Posterior cingulate gyrus (tissue), 11 donors: ENCODE measurements at regions not wholly inside any gene's neighbourhood (a gene's known extent, or its start where the extent isn't known, plus 50 kb on each side); places are given as distances from the start of the nearest gene placed in this dataset.
"Not testable (repeated sequence)": the region's sequence is repeated elsewhere in the genome, so short reads cannot be mapped to it uniquely, and the experiment has no call there.

Source experiments
- DNase-seq, 10 donors: peaks; one replicate each; pipeline versions ENCODE4 v3.0.0 to v3.0.0-alpha.2; 2020 to 2021; ENCODE audit warnings: mixed read lengths in 3 of 10
- intact Hi-C: fragments of 100-400 bp; cut with DNase I; formaldehyde crosslinking; loops from one replicate; pipeline ENCODE4 v1.15.1; 2023

DNA sequence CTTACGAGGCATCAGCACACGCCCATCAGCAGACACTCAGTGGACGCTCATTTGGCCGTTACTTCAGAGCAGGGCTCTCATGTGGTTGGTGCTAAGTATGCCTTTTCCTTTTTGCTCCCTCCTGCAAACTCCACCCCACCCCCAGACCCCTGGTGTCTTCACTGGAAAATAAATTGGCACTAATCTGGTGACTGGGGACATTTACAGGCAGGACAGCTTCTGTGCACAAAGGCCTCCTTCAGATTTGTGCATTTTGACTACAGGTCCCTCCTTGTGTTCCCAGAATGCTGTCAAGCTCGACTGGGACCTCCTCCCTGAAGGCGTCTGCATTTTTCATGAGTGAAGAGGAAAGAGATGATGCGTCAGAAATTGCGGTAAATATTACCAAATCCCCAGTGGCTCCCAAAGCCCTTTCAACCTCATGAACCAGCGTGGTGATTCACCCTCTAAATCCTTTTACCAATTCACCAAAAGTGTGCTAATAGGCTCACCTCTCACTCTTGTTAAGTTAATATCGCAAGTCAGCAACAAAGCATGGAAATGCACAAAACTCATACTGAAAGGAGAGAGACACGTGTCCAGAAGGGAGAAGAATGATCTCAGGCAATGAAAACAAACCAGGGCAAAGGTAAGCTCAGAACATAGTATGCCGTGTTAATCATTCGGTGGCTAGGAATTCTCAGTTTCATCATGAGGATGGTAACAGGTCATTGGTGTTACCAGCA, 119.0 kb downstream of the NKX6-1 start:
- intact Hi-C loops, result no loop called here
- DNase-seq, result no peak

DNA sequence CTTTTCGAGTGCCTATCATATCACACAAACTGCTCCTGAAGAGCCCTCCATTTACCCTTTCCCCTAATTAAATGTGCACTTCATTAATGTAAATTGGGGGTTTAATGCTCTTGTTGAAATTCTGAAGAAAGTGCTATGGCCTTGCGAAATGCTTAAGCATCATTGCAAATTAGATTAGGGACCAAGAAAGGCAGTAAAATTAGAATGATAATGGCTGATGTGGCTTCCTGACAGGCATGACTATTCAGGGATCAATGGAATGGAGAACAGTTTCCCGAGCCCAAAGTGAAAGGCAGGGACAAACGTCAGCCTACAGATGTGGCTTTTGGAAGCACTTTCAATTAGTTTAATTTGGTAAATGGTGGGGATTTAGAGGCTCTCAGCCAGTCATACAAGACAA, 120.1 kb downstream of the NKX6-1 start:
- intact Hi-C loops, result no loop called here
- no peak for DNase-seq

DNA sequence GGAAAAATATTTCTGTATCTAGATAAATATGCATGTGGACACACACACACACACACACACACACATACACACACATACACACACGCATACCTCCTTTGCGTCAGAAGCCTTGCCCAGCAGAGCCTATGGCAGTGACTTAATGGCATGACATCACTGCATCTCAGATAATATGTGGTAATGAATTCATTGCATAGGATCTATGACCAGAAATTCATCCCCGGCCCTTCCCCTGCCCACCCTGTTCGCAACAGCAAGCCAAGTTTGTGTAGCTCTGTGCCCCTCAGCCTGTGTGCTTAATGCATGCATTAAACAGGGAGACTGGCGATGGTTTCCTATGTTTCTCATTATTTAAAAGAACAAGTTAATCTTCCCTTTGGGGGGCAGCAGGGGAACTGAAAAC, 120.7 kb downstream of the NKX6-1 start:
- DNase-seq, result no peak
- intact Hi-C loops, result no loop called here

DNA sequence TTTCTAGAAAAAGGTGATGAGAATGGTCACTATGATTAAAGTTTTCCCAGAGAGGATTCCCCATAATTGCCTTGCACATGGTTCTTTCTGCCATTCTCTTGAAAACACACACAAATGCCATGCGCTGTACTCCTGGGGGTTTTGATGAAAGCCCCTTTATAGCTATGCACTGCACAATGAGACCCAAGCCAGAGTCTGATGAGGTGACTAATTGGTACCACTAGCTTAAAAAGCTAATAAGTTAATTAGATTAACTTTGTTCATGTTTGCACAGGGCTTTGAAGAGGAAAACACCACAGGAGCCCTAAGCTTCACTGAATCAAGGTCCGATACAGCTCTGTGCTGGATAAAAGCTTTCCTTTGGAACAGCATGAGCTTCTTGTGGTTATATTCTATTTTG, 132.2 kb downstream of the NKX6-1 start:
- intact Hi-C loops, result no loop called here
- DNase-seq, result no peak

DNA sequence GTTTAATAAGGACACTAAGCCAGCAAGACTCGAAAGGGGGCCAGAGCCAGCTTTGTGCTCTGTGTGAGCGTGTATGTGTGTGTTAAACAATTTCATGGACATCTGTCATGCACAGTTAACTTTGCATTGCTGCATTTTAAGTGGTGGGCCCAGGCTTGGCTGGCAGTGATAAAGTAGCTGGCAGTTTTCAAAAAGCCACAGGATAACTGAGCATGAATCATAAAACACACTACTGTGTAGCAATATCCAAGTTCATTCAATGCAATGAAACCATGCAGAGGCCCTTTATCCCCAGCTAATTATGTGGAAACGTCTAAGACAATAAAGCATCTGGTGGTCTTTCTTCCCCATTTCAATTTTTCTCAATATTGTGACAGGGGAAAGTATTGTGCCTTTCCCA, 132.9 kb downstream of the NKX6-1 start:
- no peak for DNase-seq
- intact Hi-C loops, result no loop called here

DNA sequence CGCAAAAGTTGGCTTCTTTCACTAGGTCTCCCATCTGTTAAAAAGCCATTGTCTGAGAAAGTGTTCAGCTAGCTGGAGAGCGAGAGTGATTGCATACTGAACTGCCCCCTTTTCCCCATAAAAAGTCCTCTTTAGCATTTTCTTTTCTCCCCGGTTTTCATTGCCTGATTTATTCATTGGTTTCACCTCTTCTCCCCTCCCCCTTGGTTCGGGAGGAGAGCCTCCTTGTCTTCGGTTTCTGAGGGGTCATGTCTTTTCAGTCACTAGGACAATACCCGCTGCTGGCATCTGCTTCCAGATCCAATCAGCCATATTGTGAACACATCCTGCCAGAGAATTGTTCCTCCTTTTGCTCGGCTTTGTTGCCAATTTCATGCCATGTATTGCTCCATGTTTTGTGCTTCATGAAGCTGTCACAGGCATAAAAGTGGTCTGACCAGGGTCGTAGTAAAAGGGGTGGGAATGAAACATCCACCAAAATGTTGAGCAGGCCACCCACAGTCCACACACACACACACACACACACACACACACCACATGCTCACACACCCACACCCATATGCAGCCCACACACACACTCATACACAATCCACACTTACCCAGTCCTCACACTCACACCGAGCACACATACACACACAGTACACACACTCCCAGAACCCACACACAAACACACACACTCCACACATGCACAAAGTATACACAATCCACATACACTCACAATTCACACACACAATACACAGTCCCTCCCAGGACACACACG, 136.0 kb downstream of the NKX6-1 start:
- no peak for DNase-seq
- intact Hi-C loops, result no loop called here

DNA sequence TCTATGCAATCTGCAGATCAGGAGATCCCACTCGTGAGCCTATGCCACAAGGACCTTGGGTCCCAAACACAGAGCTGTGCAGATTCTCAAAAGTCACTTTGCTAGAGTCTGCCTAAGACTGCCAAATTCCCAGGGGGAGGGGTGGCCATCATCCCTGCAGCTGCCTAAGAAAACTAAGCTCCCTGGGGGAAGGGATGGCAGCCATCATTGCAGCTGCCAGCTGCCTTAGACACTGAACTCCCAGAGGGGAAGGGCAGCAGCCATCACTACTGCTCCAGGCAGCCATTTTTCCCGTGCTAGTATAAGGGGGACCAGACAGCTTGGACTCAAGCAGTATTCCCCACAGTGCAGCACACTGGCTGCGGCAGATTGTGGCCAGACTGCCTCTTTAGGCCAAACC, 156.9 kb downstream of the NKX6-1 start:
- no peak for DNase-seq
- intact Hi-C loops, result no loop called here

DNA sequence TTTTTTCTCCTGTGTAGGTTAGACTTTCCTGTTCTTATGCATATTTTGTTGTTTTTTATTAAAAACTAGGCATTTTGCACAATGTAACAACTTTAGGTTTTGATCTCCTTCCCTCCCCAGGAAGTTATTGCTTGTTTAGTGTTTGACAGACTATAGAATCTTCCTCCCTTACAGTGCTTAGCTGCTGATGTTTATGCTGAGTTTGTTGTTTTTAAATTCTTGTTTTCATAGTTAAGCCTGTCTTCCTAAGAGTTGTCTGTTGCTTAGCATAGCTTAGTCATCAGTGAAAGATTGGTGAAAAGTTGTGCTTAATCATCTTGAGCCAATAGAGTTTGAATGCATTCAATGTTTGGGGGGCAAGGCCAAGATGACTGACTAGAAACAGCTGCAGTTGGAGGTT, 157.5 kb downstream of the NKX6-1 start:
- intact Hi-C loops, result no loop called here
- DNase-seq, result no peak

DNA sequence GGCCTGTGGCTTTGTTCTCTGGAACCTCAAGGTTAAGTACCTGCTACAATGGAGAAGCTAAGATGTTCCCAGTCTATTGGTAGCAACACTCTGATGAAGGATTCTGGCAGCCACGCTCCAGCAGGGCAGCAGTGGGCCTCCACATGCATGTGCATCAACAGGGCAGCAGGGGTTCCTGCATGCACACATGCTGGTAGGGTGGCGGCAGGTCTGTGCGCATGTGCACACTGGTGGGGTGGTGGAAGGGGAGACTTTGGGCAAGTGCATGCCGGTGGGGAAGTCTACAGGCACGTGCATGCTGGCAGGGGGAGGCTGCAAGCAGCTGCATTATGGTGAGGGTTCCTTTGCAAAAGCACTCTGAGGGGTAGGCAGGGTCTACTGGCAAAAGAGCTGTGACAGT, 160.7 kb downstream of the NKX6-1 start:
- intact Hi-C loops, result no loop called here
- peak in 1 of 10 donors; percentile 54 for DNase-seq

DNA sequence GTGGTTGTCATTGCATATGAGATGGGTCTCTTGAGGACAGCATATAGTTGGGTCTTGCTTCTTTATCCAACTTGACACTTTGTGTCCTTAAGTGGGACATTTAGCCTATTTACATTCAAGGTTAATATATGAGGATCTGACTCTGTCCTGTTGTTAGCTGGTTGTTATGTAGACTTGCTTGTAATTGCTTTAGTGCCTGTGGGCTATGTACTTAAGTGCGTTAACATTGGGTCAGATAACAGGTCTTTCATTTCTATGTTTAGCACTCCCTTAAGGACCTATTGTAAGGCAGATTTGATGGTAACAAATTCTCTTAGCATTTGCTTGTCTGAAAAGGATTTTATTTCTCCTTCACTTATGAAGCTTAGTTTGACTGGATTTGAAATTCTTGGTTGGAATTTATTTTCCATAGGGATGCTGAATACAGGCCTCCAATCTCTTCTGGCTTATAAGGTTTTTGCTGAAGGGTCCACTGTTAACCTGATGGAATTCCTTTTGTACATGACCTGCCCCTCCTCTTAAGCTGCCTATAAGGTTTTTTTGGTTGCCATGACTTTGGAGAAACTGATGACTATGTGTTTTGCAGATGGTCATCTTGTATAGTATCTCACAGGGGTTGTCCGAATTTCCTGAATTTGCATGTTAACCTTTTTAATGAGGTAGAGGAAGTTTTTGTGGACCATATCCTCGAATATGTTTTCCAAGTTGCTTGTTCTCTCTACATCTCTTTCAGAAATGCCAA, 162.0 kb downstream of the NKX6-1 start:
- intact Hi-C loops, result no loop called here
- DNase-seq, result no peak

DNA sequence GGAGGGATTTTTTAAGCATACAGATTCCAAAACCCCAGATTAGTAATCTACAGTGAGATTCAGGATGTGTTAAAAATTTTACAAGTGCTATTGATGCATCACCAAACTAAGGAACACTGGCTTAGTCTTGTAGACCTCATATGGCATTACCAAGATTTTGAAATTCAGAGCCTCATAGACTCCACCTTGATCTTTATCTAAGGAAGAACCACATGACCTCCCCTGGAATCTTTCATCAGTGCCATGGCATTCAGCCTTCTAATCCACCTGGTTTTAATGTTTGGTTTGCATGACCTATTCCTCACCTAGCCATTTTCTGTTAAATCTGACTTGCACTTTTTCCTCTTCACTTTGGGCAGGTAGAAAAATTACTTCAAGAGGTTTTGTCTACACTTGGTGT, 171.6 kb downstream of the NKX6-1 start:
- intact Hi-C loops, result no loop called here
- DNase-seq, result no peak

DNA sequence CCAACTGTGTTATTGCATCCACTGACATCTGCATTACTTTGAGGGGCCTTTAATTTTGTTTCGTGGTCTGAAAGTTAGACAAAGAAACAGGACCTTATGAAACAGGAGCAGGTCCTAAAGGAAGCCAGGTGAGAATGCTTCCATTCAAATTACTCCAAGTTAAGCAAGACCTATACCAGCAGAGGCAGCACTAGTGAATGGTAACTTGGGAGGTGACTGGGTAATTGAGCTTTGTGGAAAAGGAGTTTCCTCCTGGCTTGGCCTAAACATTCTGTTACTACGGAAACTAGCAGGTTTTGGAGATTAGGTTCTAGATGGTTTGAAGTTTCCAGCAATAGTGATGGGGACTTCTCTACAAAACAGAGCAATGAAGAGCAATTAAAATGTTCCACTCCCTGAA, 173.5 kb downstream of the NKX6-1 start:
- intact Hi-C loops, result no loop called here
- DNase-seq, result no peak

DNA sequence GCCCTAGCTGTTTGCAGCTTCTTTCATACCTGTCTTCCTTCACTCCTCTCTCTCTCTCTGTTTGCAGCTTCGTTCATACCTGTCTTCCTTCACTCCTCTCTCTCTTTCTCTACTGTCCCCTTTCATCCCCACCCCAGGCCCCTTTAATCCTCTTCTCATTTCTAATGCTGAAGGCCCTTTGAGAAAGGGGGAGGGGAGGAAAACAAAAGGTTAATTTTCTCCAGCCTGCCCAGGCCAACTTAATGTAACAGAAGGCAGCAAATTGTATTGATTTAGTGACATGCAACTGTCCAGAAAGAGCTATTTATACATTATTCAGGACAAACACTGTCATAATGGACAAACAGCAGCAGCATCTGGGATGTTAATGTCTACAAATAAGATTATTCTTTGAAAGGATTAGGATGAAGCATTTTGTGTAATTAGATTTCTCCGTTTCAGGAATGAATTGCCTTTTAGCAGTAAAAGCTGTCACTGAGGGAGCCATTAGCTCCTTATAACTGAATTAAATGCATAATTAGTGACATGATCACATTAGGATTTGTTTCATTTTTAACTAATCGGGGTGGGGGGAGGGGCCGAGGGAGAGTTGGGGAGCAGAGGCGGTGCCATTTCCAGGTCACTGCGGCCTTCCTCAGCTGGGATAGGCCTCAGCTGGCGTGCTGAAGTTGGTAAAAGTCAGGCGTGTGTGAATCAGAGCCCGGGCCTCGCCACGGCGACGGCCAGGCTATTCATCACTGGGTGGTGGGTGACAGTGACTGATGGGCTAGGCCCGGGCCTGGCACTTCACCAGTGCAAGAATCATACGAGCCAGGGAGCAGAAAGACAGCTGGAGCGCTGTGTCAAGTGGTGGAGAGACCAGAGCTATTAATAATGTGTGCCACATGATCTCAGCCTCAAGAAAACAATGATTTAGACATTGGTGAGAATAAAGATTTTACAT, 174.5 kb downstream of the NKX6-1 start:
- intact Hi-C loops, result no loop called here
- DNase-seq, result peak in 4 of 10 donors; percentile 13 to 65 (median 32)

DNA sequence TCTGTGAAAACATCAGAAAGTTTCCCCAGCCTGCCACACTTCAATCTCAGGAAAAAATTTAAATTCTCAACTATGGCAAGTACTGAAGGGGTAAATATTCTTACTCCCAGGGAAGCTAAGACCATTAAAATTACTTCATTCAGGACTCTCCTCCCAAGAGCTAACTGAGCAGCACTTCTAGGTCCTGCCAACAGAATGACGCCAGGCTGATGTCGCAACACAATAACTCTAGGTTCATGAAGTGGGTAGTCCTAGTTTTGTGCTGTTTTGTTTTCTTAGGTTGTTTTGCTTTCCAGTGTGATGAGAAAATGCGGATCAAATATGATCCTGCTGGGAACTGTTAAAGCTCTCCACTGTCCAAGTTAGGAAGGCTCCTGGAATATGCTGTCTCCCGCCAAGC, 180.0 kb downstream of the NKX6-1 start:
- intact Hi-C loops, result no loop called here
- no peak for DNase-seq

DNA sequence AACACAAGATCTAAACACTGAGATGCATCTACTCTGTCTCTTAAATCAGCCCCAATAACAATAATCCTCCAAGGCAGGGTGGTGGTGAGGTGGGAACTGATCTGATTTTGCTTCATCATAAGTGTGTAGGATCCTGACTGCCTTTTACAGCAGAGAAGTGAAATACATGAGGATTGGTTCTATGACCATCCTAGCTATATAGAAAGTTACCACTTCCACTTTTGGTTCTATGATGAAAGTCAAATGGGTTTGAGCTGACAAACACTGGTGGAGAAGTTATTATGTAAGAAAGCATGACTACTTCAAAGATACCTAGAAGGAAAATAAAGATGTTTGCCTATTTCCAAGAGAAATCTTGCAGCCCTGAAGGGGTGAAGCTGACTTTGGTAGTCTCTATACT, 181.6 kb downstream of the NKX6-1 start:
- intact Hi-C loops, result no loop called here
- DNase-seq, result no peak

DNA sequence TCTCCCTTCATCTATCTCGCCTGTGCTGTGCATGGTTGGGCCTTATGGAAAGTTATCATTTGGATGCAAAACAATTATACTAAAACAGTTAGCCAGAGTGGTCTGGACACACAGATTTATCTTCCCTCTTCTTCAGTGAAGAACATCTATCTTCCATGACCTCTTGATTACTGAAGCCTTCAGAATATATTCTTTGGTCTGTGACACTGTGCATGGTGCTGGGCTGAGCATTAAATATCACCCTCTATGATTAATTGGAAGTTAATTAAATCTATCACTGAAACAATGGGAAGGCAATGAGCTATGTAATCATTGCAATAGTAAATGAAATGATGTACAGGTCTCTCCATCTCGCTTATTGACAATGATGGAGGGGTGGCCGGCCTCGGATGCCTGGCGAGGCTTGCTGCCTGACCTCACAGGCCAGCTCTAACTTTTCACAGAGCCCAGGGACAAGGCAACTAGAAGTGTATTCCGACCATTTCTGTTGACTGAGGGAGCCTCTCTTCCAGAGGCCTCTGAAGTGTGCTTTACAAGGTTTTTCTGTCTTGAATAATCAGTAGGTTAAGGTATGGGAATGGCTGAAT, 186.6 kb downstream of the NKX6-1 start:
- intact Hi-C loops, result no loop called here
- no peak for DNase-seq

DNA sequence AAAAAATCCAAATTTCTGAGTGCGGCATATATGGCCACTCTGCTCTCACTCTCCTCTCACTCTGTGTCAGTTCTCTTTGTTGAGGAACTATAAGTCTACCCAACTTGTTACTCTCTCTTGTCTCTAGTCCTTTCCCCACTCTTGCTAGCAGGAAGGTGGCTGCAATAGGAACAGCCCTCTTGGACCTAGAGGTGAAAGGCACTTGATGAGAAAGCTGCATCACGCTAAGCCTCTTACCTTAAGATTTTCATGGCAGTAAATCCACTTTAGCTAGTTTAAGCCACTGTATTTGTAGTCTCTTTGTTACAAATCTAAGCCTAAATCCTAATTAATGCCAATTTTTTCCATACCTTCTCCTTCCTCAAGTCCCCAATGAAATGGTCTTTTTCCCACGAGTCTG, 189.9 kb downstream of the NKX6-1 start:
- intact Hi-C loops, result no loop called here
- DNase-seq, result no peak

DNA sequence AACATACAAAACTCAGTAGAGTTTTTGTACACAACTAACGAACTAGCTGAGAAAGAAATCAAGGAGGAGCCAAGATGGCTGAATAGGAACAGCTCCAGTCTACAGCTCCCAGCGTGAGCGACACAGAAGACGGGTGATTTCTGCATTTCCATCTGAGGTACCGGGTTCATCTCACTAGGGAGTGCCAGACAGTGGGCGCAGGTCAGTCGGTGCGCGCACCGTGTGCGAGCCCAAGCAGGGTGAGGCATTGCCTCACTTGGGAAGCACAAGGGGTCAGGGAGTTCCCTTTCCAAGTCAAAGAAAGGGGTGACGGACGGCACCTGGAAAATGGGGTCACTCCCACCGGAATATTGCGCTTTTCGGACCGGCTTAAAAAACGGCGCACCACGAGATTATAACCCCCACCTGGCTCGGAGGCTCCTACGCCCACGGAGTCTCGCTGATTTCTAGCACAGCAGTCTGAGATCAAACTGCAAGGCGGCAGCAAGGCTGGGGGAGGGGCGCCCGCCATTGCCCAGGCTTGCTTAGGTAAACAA, 200.3 kb downstream of the NKX6-1 start:
- DNase-seq, result peak in 1 of 10 donors; percentile 65
- intact Hi-C loops, result not testable (repeated sequence)

DNA sequence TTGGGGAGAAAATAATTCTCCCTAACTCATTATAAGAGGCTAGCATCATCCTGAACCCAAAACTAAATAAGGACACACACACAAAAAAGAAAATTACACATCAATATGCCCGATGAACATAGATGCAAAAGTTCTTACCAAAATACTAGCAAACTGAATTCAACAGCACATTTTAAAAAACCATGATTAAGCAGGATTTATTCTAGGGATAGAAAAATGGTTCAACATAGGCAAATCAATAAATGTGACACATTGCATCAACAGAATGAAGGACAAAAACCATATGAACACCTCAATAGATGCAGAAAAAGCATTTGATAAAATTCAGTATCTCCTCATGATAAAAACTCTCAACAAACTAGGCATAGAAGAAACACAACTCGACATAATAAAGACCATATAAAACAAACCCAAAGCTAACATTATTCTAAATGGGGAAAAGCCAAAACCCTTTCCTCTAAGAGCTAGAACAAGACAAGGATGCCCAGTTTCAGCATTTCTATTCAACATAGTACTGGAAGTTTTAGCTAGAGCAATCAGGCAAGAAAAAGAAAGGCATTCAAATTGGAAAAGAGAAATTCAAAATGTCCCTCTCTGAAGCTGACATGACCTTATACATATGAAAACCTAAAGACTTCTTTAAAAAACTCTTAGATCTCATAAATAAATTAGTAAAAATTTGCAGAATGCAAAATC, 200.9 kb downstream of the NKX6-1 start:
- DNase-seq, result no peak
- intact Hi-C loops, result no loop called here
